Prostate gland (tissue), 2 donors: ENCODE measurements at regions not wholly inside any gene's neighbourhood (a gene's known extent, or its start where the extent isn't known, plus 50 kb on each side); places are given as distances from the start of the nearest gene placed in this dataset.

ENCODE experiments used
- CTCF ChIP-seq, 4 experiments: fragments of 200-600 bp in 2 of 4; fragments of 450-650 bp in 2 of 4; sonication (generic) in 2 of 4; IDR thresholded peaks; 1 replicate in 3 of 4; 2 replicates in 1 of 4; pipeline ENCODE4 v1.5.1; 2016 to 2019; ENCODE audit warnings: antibody characterized with exemption in 4 of 4, mild to moderate bottlenecking in 2 of 4, moderate library complexity in 2 of 4
- POLR2A ChIP-seq: fragments of 450-650 bp; IDR thresholded peaks from one replicate; pipeline ENCODE4 v1.6.1; 2016; ENCODE audit warnings: antibody characterized with exemption, mild to moderate bottlenecking

- TF ChIP-seq CTCF (IDR thresholded peaks at IDR 0.05) (no peak), POLR2A (no peak)
These were observed 86.0 kb downstream of the PLXNA1 start for GRCh38 chr3:127068871-127069270.
